ENCODE measurements at regions not wholly inside any gene's neighbourhood (a gene's known extent, or its start where the extent isn't known, plus 50 kb on each side); places are given as distances from the start of the nearest gene placed in this dataset.

GRCh38 chr6:118714756-118715155 is 63.4 kb upstream of the CEP85L start:
- TF ChIP-seq, protein P1, sequence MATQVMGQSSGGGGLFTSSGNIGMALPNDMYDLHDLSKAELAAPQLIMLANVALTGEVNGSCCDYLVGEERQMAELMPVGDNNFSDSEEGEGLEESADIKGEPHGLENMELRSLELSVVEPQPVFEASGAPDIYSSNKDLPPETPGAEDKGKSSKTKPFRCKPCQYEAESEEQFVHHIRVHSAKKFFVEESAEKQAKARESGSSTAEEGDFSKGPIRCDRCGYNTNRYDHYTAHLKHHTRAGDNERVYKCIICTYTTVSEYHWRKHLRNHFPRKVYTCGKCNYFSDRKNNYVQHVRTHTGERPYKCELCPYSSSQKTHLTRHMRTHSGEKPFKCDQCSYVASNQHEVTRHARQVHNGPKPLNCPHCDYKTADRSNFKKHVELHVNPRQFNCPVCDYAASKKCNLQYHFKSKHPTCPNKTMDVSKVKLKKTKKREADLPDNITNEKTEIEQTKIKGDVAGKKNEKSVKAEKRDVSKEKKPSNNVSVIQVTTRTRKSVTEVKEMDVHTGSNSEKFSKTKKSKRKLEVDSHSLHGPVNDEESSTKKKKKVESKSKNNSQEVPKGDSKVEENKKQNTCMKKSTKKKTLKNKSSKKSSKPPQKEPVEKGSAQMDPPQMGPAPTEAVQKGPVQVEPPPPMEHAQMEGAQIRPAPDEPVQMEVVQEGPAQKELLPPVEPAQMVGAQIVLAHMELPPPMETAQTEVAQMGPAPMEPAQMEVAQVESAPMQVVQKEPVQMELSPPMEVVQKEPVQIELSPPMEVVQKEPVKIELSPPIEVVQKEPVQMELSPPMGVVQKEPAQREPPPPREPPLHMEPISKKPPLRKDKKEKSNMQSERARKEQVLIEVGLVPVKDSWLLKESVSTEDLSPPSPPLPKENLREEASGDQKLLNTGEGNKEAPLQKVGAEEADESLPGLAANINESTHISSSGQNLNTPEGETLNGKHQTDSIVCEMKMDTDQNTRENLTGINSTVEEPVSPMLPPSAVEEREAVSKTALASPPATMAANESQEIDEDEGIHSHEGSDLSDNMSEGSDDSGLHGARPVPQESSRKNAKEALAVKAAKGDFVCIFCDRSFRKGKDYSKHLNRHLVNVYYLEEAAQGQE (IDR thresholded peaks at IDR 0.05; ENCODE audit: low read depth): no peak
- TF ChIP-seq EGR1 (IDR thresholded peaks at IDR 0.05) (no peak), USF1 (IDR thresholded peaks at IDR 0.05) (no peak), RAD21 (IDR thresholded peaks at IDR 0.05; ENCODE audit: low read depth) (no peak), ZBTB7A (IDR thresholded peaks at IDR 0.05; ENCODE audit: low read depth) (no peak), YY1 (IDR thresholded peaks at IDR 0.05; ENCODE audit: low read depth) (no peak), FOXM1 (IDR thresholded peaks at IDR 0.05; ENCODE audit: borderline replicate concordance, low read depth) (no peak), TAF1 (IDR thresholded peaks at IDR 0.05; ENCODE audit: low read depth) (no peak), CEBPB (IDR thresholded peaks at IDR 0.05) (no peak), TEAD4 (IDR thresholded peaks at IDR 0.05) (no peak)

Data from Ishikawa (cell line).